ENCODE measurements at regions not wholly inside any gene's neighbourhood (a gene's known extent, or its start where the extent isn't known, plus 50 kb on each side); places are given as distances from the start of the nearest gene placed in this dataset.

- ATAC-seq (ENCODE audit: low read depth) (no peak), DNase-seq (no peak)
- Histone ChIP-seq H3K4ac (ENCODE audit: low read depth, low read length) (no peak overlapping the region), H4K8ac (ENCODE audit: low read depth in 2 of 2, low read length in 2 of 2) (no peak overlapping the region), H2AK5ac (ENCODE audit: low read depth, low read length) (no peak overlapping the region), H3K18ac (ENCODE audit: low read depth, low read length) (no peak overlapping the region), H2AFZ (replicated peaks; ENCODE audit: low read length, poor library complexity) (no peak overlapping the region), H3K36me3 (ENCODE audit: control insufficient read depth, insufficient read depth, low read length) (no peaks in the 10 kb centered on the region), H3K4me1 (ENCODE audit: control insufficient read depth, insufficient read depth, low read length) (no peaks in the 10 kb centered on the region), H3K79me1 (ENCODE audit: low read depth in 1 of 2, low read length in 2 of 2) (no peaks in the 10 kb centered on the region), H3K56ac (ENCODE audit: extremely low read depth, insufficient read depth, low read length) (no peak overlapping the region), H3K27me3 (ENCODE audit: control insufficient read depth, insufficient read depth, low read length) (peaks cover 17% of the 10 kb centered on the region; the same call in 1 of the 2 replicates), H2BK20ac (ENCODE audit: low read depth, low read length) (no peak overlapping the region), H3K9me3 (ENCODE audit: control insufficient read depth, insufficient read depth, low read length) (0 out of 2 replicates have a peak, but pooled peaks cover 2% of the 10 kb centered on the region), H3K9ac (ENCODE audit: low read depth, low read length) (no peak overlapping the region), H2BK5ac (ENCODE audit: low read depth, low read length, poor library complexity, severe bottlenecking) (no peak overlapping the region), H2AK9ac (replicated peaks; ENCODE audit: low read depth, low read length, poor library complexity) (no peak overlapping the region), H4K20me1 (ENCODE audit: insufficient read depth, low read length) (no peaks in the 10 kb centered on the region; the same call in 1 of the 2 replicates), H2BK15ac (ENCODE audit: low read depth, low read length) (no peak overlapping the region), H3K14ac (replicated peaks; ENCODE audit: low read depth, low read length) (no peak overlapping the region), H3K27ac (ENCODE audit: insufficient read depth, low read length) (no peak overlapping the region), H4K91ac (ENCODE audit: insufficient read depth, low read depth, low read length) (no peak overlapping the region), H4K5ac (ENCODE audit: low read depth, low read length) (no peak overlapping the region), H3K23ac (ENCODE audit: low read depth, low read length) (no peak overlapping the region), H3K9me1 (ENCODE audit: insufficient read depth, low read length) (no peaks in the 10 kb centered on the region), H3K4me2 (ENCODE audit: low read depth, low read length) (no peak overlapping the region), H2BK120ac (ENCODE audit: low read depth, low read length) (no peak overlapping the region), H3K4me3 (ENCODE audit: insufficient read depth, low read depth, low read length) (no peak overlapping the region)
- ChIA-PET CTCF (no interaction called here), POLR2A (ENCODE audit: unreplicated experiment) (no interaction called here)
- BruUV-seq (replicated peaks) = no TSS peak
- TF ChIP-seq USF2 (IDR thresholded peaks at IDR 0.05; ENCODE audit: low read depth, low read length) = no peak
- TF ChIP-seq RCOR1 (IDR thresholded peaks at IDR 0.05; ENCODE audit: insufficient replicate concordance, low read length) = no peak
- TF ChIP-seq BHLHE40 (IDR thresholded peaks at IDR 0.05; ENCODE audit: low read depth, low read length) = no peak
- no peak for TF ChIP-seq FOS (IDR thresholded peaks at IDR 0.05; ENCODE audit: low read depth, low read length)
- TF ChIP-seq POLR2A (IDR thresholded peaks at IDR 0.05; ENCODE audit: low read depth, low read length) = no peak
- TF ChIP-seq RAD21 (IDR thresholded peaks at IDR 0.05; ENCODE audit: low read length) = no peak
- TF ChIP-seq RFX5 (IDR thresholded peaks at IDR 0.05; ENCODE audit: low read depth, low read length) = no peak
- TF ChIP-seq CHD1 (IDR thresholded peaks at IDR 0.05; ENCODE audit: low read depth, low read length) = no peak
- no peak for TF ChIP-seq MAFK (IDR thresholded peaks at IDR 0.05; ENCODE audit: low read depth, low read length)
- TF ChIP-seq ELK1 (IDR thresholded peaks at IDR 0.05; ENCODE audit: borderline replicate concordance, low read depth, low read length) = no peak
- dilution Hi-C loops (cut with HindIII; ENCODE audit: low sequenced_read_pairs, unreplicated experiment) = no loop called here
- intact Hi-C loops (cut with micrococcal nuclease) = no loop called here
- 14% methylated on average over 1 of the region's 4 CpGs; no CpG with 5 or more reads in 1 of the 2 experiments for WGBS, 2 experiments (ENCODE audit: extremely low coverage in 2 of 2, insufficient read length in 1 of 2)
- in situ Hi-C loops (cut with MboI; ENCODE audit: low sequenced_read_pairs) = no loop called here
Observed at GRCh38 chr20:24762791-24763350, 186.2 kb upstream of the CST7 start.
